Dendritic cell treated with granulocyte-macrophage colony-stimulating factor and Interleukin-4, amounts not matched to agents 40 ng/mL and 50 ng/mL, for 4 days (primary cell): ENCODE measurements at regions not wholly inside any gene's neighbourhood (a gene's known extent, or its start where the extent isn't known, plus 50 kb on each side); places are given as distances from the start of the nearest gene placed in this dataset.

Source experiments
- H3K27ac Mint-ChIP-seq: one replicate; pipeline ENCODE4 v1.8.0; 2022; ENCODE audit warnings: mild to moderate bottlenecking, mixed read lengths
- H3K27me3 Mint-ChIP-seq: one replicate; pipeline ENCODE4 v1.8.0; 2022; ENCODE audit warnings: mild to moderate bottlenecking, mixed read lengths
- H3K36me3 Mint-ChIP-seq: one replicate; pipeline ENCODE4 v1.8.0; 2022; ENCODE audit warnings: low read depth, mixed read lengths
- H3K4me1 Mint-ChIP-seq: one replicate; pipeline ENCODE4 v1.8.0; 2022; ENCODE audit warnings: low read depth, mixed read lengths
- H3K4me3 Mint-ChIP-seq: one replicate; pipeline ENCODE4 v1.8.0; 2022; ENCODE audit warnings: mild to moderate bottlenecking, moderate library complexity, mixed read lengths
- H3K9me3 Mint-ChIP-seq: one replicate; pipeline ENCODE4 v1.8.0; 2022; ENCODE audit warnings: mixed read lengths
- intact Hi-C: fragments of 100-400 bp; cut with micrococcal nuclease; formaldehyde crosslinking; loops from one replicate; pipeline ENCODE4 v1.15.0; 2022

DNA sequence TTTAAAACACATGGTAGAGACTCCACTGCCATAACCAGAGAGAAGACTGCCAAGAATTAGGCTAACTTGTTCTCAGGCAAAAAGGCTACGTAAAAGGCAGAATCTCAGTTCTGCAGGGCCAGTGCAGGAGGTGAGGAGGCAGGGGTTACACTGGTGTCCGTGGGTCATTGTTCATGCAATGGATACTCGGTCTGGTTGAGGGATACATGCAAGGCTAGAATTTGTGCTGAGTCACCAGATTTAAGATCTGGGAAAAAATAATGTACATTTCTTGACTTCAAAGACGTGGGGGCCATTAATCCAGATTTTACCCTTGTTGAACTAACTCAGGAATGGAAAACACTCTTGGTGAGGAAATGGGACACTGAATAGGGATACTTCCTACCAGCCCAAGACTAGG is 52.3 kb upstream of the DPH5 start:
- Mint-ChIP-seq H3K27ac (no peak overlapping the region), H3K4me3 (no peak overlapping the region), H3K4me1 (peaks cover 5% of the 10 kb centered on the region), H3K9me3 (no peaks in the 10 kb centered on the region), H3K36me3 (no peaks in the 10 kb centered on the region), H3K27me3 (no peaks in the 10 kb centered on the region)
- intact Hi-C loops = no loop called here

- no peak overlapping the region for H3K27ac Mint-ChIP-seq
- H3K36me3 Mint-ChIP-seq = no peaks in the 10 kb centered on the region
- peaks cover 21% of the 10 kb centered on the region for H3K4me1 Mint-ChIP-seq
- H3K9me3 Mint-ChIP-seq = no peaks in the 10 kb centered on the region
- intact Hi-C loops = no loop called here
- no peak overlapping the region for H3K4me3 Mint-ChIP-seq
- H3K27me3 Mint-ChIP-seq = no peaks in the 10 kb centered on the region
These were observed 50.3 kb upstream of the DPH5 start for GRCh38 chr1:101075926-101076325.
